CD14-positive monocyte (primary cell): ENCODE measurements at regions not wholly inside any gene's neighbourhood (a gene's known extent, or its start where the extent isn't known, plus 50 kb on each side); places are given as distances from the start of the nearest gene placed in this dataset.

Experiments used
- DNase-seq, 3 donors: peaks; one replicate each; pipeline ENCODE4 v3.0.0-alpha.2; 2011 to 2022
- H2AFZ ChIP-seq: 2 replicates; pipeline ENCODE4 v1.6.0; 2012; ENCODE audit warnings: mild to moderate bottlenecking, low read depth, low read length, inconsistent platforms; ENCODE audit not compliant: insufficient read depth, poor library complexity, severe bottlenecking
- H3K27ac ChIP-seq, 2 donors: 1 replicate in 1 of 2; 2 replicates in 1 of 2; pipeline ENCODE4 v1.5.1; 2012 to 2013; ENCODE audit warnings: low read length in 2 of 2, control low read depth in 1 of 2, inconsistent platforms in 1 of 2, low read depth in 1 of 2, mild to moderate bottlenecking in 1 of 2
- H3K27me3 ChIP-seq, 2 donors: one replicate each; pipeline versions ENCODE4 v1.6.0 to v1.6.1; 2011 to 2013; ENCODE audit warnings: low read length in 2 of 2; ENCODE audit not compliant: control insufficient read depth in 2 of 2, insufficient read depth in 2 of 2
- H3K36me3 ChIP-seq, 2 donors: replicated peaks in 1 of 2; 1 replicate in 1 of 2; 2 replicates in 1 of 2; pipeline versions ENCODE4 v1.5.1 to v1.6.1; 2012 to 2013; ENCODE audit warnings: low read length in 2 of 2, control low read depth in 1 of 2, inconsistent platforms in 1 of 2, mild to moderate bottlenecking in 1 of 2; ENCODE audit not compliant: insufficient read depth in 2 of 2, control insufficient read depth in 1 of 2
- H3K4me1 ChIP-seq, 2 donors: 1 replicate in 1 of 2; 2 replicates in 1 of 2; pipeline versions ENCODE4 v1.5.1 to v1.6.1; 2012 to 2013; ENCODE audit warnings: low read length in 2 of 2, control low read depth in 1 of 2, inconsistent platforms in 1 of 2, mild to moderate bottlenecking in 1 of 2, moderate library complexity in 1 of 2; ENCODE audit not compliant: insufficient read depth in 2 of 2, control insufficient read depth in 1 of 2
- H3K4me2 ChIP-seq: replicated peaks from 2 replicates; pipeline ENCODE3; 2012; ENCODE audit warnings: low read length, moderate library complexity, mild to moderate bottlenecking; ENCODE audit not compliant: poor library complexity, severe bottlenecking; ENCODE audit errors: extremely low read depth
- H3K4me3 ChIP-seq, 3 experiments: fragments of 200-600 bp in 1 of 3; sonication (generic) in 1 of 3; replicated peaks in 1 of 3; 1 replicate in 2 of 3; 2 replicates in 1 of 3; pipeline ENCODE4 v1.5.1; 2011 to 2013; ENCODE audit warnings: low read length in 3 of 3, mild to moderate bottlenecking in 3 of 3, control low read depth in 2 of 3, low read depth in 2 of 3, inconsistent platforms in 1 of 3, moderate library complexity in 1 of 3
- H3K79me2 ChIP-seq: 2 replicates; pipeline ENCODE4 v1.6.0; 2012; ENCODE audit warnings: mild to moderate bottlenecking, control low read depth, inconsistent platforms, low read length, moderate library complexity; ENCODE audit not compliant: insufficient read depth
- H3K9ac ChIP-seq: 2 replicates; pipeline ENCODE4 v1.6.0; 2017; ENCODE audit warnings: low read length, mild to moderate bottlenecking; ENCODE audit not compliant: insufficient read depth, poor library complexity, severe bottlenecking
- H3K9me3 ChIP-seq, 2 donors: replicated peaks in 1 of 2; 1 replicate in 1 of 2; 2 replicates in 1 of 2; pipeline versions ENCODE4 v1.5.1 to v1.6.1; 2012 to 2013; ENCODE audit warnings: low read length in 2 of 2, control low read depth in 1 of 2; ENCODE audit not compliant: control insufficient read depth in 1 of 2, insufficient read depth in 1 of 2
- H4K20me1 ChIP-seq: 2 replicates; pipeline ENCODE4 v1.6.0; 2012; ENCODE audit warnings: mild to moderate bottlenecking, low read length, control low read depth, moderate library complexity; ENCODE audit not compliant: insufficient read depth
- H3K27ac Mint-ChIP-seq, 7 donors: one replicate each; pipeline ENCODE4 v1.8.0; 2020; ENCODE audit warnings: mild to moderate bottlenecking in 7 of 7, mixed read lengths in 7 of 7, moderate library complexity in 6 of 7, inconsistent platforms in 2 of 7
- H3K27me3 Mint-ChIP-seq, 3 donors: one replicate each; pipeline ENCODE4 v1.8.0; 2021 to 2022; ENCODE audit warnings: low read depth in 3 of 3, mild to moderate bottlenecking in 3 of 3, mixed read lengths in 3 of 3, moderate library complexity in 3 of 3, inconsistent platforms in 1 of 3
- H3K36me3 Mint-ChIP-seq, 2 donors: one replicate each; pipeline ENCODE4 v1.8.0; 2020; ENCODE audit warnings: mixed read lengths in 2 of 2, inconsistent platforms in 1 of 2, mild to moderate bottlenecking in 1 of 2
- H3K4me1 Mint-ChIP-seq: one replicate; pipeline ENCODE4 v1.8.0; 2020; ENCODE audit warnings: mild to moderate bottlenecking, mixed read lengths
- H3K4me3 Mint-ChIP-seq, 2 donors: one replicate each; pipeline ENCODE4 v1.8.0; 2020; ENCODE audit warnings: mild to moderate bottlenecking in 2 of 2, mixed read lengths in 2 of 2, moderate library complexity in 1 of 2
- H3K9me3 Mint-ChIP-seq, 7 donors: one replicate each; pipeline ENCODE4 v1.8.0; 2020 to 2022; ENCODE audit warnings: mixed read lengths in 7 of 7, mild to moderate bottlenecking in 6 of 7, moderate library complexity in 6 of 7, inconsistent platforms in 2 of 7
- WGBS: methylation state at CpG from one replicate; pipeline ENCODE4 v1.1.5; 2013; ENCODE audit warnings: missing lambda C conversion rate; ENCODE audit not compliant: insufficient coverage; 5-methylcytosine and 5-hydroxymethylcytosine counted together
- intact Hi-C, 2 donors: fragments of 100-400 bp; cut with micrococcal nuclease; formaldehyde crosslinking; loops; one replicate each; pipeline versions ENCODE4 v1.15.0 to v1.15.1; 2023
- TF ChIP-seq, protein P1 (sequence below): fragments of 200-600 bp; IDR thresholded peaks from one replicate; pipeline ENCODE4 v1.8.0; 2022; ENCODE audit warnings: antibody characterized with exemption, mild to moderate bottlenecking

DNA sequence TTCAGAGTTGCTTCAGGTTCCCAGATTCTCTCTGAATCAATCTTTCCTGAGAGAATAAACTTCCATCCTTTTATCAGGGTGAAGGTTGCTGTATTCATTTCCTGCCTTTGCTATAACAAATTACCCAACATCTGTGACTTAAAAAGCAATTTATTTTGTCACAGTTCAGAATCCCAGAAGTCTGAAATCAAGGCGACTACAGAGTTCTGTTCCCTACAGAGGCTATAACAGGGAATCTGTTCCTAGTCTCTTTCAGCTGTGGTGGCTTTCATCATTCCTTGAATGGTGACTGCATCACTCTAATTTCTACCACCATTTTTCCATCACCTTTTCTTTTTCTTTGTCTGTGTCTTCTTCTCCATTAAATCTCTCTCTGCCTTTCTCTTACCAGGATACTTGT lies 459.3 kb upstream of the PRR20A start:
- Histone ChIP-seq H3K4me1 (no peaks in the 10 kb centered on the region), H3K36me3 (no peaks in the 10 kb centered on the region), H3K79me2 (no peaks in the 10 kb centered on the region), H3K27me3 (no peaks in the 10 kb centered on the region), H3K4me3 (no peak overlapping the region), H3K9me3 (peaks cover 3 to 9% of the 10 kb centered on the region in 2 donors), H3K27ac (no peak overlapping the region), H2AFZ (no peak overlapping the region), H3K4me2 (no peak overlapping the region), H4K20me1 (no peaks in the 10 kb centered on the region), H3K9ac (no peak overlapping the region)
- Mint-ChIP-seq H3K4me1 (no peaks in the 10 kb centered on the region), H3K27me3 (no peaks in the 10 kb centered on the region), H3K9me3 (peaks cover 2 to 8% (median 4%) of the 10 kb centered on the region in 7 donors), H3K27ac (no peak overlapping the region), H3K4me3 (no peak overlapping the region), H3K36me3 (no peaks in the 10 kb centered on the region)
- TF ChIP-seq, protein P1, sequence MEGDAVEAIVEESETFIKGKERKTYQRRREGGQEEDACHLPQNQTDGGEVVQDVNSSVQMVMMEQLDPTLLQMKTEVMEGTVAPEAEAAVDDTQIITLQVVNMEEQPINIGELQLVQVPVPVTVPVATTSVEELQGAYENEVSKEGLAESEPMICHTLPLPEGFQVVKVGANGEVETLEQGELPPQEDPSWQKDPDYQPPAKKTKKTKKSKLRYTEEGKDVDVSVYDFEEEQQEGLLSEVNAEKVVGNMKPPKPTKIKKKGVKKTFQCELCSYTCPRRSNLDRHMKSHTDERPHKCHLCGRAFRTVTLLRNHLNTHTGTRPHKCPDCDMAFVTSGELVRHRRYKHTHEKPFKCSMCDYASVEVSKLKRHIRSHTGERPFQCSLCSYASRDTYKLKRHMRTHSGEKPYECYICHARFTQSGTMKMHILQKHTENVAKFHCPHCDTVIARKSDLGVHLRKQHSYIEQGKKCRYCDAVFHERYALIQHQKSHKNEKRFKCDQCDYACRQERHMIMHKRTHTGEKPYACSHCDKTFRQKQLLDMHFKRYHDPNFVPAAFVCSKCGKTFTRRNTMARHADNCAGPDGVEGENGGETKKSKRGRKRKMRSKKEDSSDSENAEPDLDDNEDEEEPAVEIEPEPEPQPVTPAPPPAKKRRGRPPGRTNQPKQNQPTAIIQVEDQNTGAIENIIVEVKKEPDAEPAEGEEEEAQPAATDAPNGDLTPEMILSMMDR, result no peak
- WGBS, result 75% methylated on average over 1 of the region's 1 CpG
- DNase-seq, result no peak
- intact Hi-C loops, result no loop called here

- no peak overlapping the region for H3K27ac ChIP-seq
- H3K4me1 ChIP-seq, result no peaks in the 10 kb centered on the region
- Mint-ChIP-seq H3K4me3 (no peak overlapping the region), H3K36me3 (no peaks in the 10 kb centered on the region), H3K27ac (no peak overlapping the region), H3K9me3 (peaks cover 0 to 1% (median 0%) of the 10 kb centered on the region in 7 donors), H3K27me3 (no peaks in the 10 kb centered on the region), H3K4me1 (no peaks in the 10 kb centered on the region)
- H3K9ac ChIP-seq, result no peak overlapping the region
- H2AFZ ChIP-seq, result no peak overlapping the region
- no peaks in the 10 kb centered on the region for H3K9me3 ChIP-seq
- no CpG with 5 or more reads among the region's 1 CpG for WGBS
- no peaks in the 10 kb centered on the region for H3K36me3 ChIP-seq
- no peaks in the 10 kb centered on the region for H3K27me3 ChIP-seq
- no peak for DNase-seq
- intact Hi-C loops, result no loop called here
- H3K79me2 ChIP-seq, result no peaks in the 10 kb centered on the region
- no peak overlapping the region for H3K4me3 ChIP-seq
- TF ChIP-seq, protein P1, result no peak
- no peaks in the 10 kb centered on the region for H4K20me1 ChIP-seq
- H3K4me2 ChIP-seq, result no peak overlapping the region
Observed at GRCh38 chr13:56687131-56687530, 453.6 kb upstream of the PRR20A start.
